ENCODE measurements at regions not wholly inside any gene's neighbourhood (a gene's known extent, or its start where the extent isn't known, plus 50 kb on each side); places are given as distances from the start of the nearest gene placed in this dataset.

DNA sequence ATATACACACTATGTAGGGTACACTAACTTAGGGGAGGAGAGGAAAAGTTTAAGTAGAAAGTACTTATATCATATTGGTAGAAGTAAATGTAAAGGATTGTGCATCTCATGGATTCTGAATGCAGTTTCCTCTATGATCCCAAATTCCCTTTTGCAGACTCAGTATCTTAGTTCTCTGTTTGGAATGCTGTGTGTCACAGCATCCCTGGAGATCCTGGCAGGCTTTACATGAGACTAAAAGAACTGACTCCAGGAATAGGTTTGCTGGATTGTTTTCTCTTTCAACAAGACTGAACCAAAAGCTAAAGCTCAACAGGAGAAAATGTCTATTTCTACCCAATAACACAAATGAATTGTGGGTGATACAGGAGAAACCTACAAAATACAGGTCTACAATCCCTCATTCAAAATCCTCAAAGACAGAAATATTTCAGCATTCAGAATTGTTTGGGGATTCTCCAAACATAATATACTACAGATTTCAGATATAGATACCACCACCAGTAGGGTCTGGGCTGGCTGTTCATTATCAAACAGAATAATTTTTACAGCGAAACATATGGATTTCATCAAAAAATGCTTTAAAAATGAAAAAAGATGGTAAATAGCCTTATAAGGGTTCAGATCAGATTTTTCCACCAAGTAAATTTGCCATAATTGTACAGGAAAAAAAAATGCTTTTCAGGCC lies 324.7 kb upstream of the GRAMD2B start:
- Histone ChIP-seq H3K27ac (ENCODE audit: insufficient read depth, low read depth, low read length) (no peak overlapping the region), H3K9ac (replicated peaks; ENCODE audit: extremely low read depth, insufficient read depth, low read length) (no peak overlapping the region), H3K9me1 (replicated peaks; ENCODE audit: control insufficient read depth, extremely low read depth, insufficient read depth, low read length) (no peaks in the 10 kb centered on the region), H3K36me3 (ENCODE audit: control insufficient read depth in 2 of 2, extremely low read depth in 1 of 2, insufficient read depth in 2 of 2, low read length in 2 of 2) (no peaks in the 10 kb centered on the region), H3K27me3 (ENCODE audit: control insufficient read depth in 2 of 2, insufficient read depth in 2 of 2, low read length in 2 of 2) (no peaks in the 10 kb centered on the region), H3K4me2 (ENCODE audit: insufficient read depth, low read length) (no peak overlapping the region), H3K4me1 (ENCODE audit: control insufficient read depth, extremely low read depth, insufficient read depth, low read length) (no peaks in the 10 kb centered on the region), H4K20me1 (replicated peaks; ENCODE audit: control insufficient read depth, extremely low read depth, insufficient read depth, low read length) (no peaks in the 10 kb centered on the region), H3K9me3 (replicated peaks; ENCODE audit: control insufficient read depth, insufficient read depth, low read length) (no peaks in the 10 kb centered on the region), H2AFZ (ENCODE audit: low read depth, low read length) (no peak overlapping the region), H3K4me3 (replicated peaks in 1 of 3; ENCODE audit: insufficient read depth in 1 of 3, low read depth in 1 of 3, low read length in 3 of 3) (no peak overlapping the region), H3K79me2 (ENCODE audit: control insufficient read depth, insufficient read depth, low read length) (no peaks in the 10 kb centered on the region)
- dilution Hi-C loops (cut with MboI; ENCODE audit: extremely low pct_ligation_motif_present, low sequenced_read_pairs) (no loop called here), intact Hi-C loops (cut with micrococcal nuclease) (no loop called here)
- BruUV-seq (replicated peaks), result no TSS peak
- POLR2A ChIA-PET, result interaction anchor here (0.6 kb wide), 1 partner anchor 839 kb away, joined by 7 read pairs; no protein-coding TSS in a partner anchor
- DNase-seq (ENCODE audit: low read depth, low spot score) (no peak), FAIRE-seq (no peak)
- CTCF ChIA-PET, result no interaction called here
- no peak for TF ChIP-seq EZH2 (IDR thresholded peaks at IDR 0.05; ENCODE audit: borderline replicate concordance, low read depth, low read length, severe bottlenecking)
- TF ChIP-seq FOS (IDR thresholded peaks at IDR 0.05; ENCODE audit: borderline replicate concordance, insufficient read depth, low read length), result no peak
- TF ChIP-seq, protein P1, sequence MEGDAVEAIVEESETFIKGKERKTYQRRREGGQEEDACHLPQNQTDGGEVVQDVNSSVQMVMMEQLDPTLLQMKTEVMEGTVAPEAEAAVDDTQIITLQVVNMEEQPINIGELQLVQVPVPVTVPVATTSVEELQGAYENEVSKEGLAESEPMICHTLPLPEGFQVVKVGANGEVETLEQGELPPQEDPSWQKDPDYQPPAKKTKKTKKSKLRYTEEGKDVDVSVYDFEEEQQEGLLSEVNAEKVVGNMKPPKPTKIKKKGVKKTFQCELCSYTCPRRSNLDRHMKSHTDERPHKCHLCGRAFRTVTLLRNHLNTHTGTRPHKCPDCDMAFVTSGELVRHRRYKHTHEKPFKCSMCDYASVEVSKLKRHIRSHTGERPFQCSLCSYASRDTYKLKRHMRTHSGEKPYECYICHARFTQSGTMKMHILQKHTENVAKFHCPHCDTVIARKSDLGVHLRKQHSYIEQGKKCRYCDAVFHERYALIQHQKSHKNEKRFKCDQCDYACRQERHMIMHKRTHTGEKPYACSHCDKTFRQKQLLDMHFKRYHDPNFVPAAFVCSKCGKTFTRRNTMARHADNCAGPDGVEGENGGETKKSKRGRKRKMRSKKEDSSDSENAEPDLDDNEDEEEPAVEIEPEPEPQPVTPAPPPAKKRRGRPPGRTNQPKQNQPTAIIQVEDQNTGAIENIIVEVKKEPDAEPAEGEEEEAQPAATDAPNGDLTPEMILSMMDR (IDR thresholded peaks at IDR 0.05; ENCODE audit: extremely low read depth in 1 of 2, insufficient read depth in 1 of 2, low read depth in 1 of 2, low read length in 2 of 2), result no peak
- TF ChIP-seq MYC (IDR thresholded peaks at IDR 0.05; ENCODE audit: low read depth, low read length), result no peak
- no peak for TF ChIP-seq JUN (IDR thresholded peaks at IDR 0.05; ENCODE audit: borderline replicate concordance, insufficient read depth, insufficient read length, low read depth)
- no peak for TF ChIP-seq GATA2 (IDR thresholded peaks at IDR 0.05; ENCODE audit: insufficient read depth, insufficient read length, low read depth, low read length)
- TF ChIP-seq, protein P2, sequence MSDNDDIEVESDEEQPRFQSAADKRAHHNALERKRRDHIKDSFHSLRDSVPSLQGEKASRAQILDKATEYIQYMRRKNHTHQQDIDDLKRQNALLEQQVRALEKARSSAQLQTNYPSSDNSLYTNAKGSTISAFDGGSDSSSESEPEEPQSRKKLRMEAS (IDR thresholded peaks at IDR 0.05; ENCODE audit: insufficient read depth, insufficient read length), result no peak
- TF ChIP-seq POLR2A (IDR thresholded peaks at IDR 0.05; ENCODE audit: low read depth, low read length), result no peak
- no peak for TF ChIP-seq POLR2AphosphoS5 (IDR thresholded peaks at IDR 0.05; ENCODE audit: insufficient read depth, low read depth, low read length)

Measured in endothelial cell of umbilical vein (primary cell).